OCI-LY7 (cell line): ENCODE measurements at regions not wholly inside any gene's neighbourhood (a gene's known extent, or its start where the extent isn't known, plus 50 kb on each side); places are given as distances from the start of the nearest gene placed in this dataset.

Experiments used
- BruUV-seq: library from RNA; stranded (reverse); fragments of 400-500 nt; replicated peaks from 2 replicates; lab custom pipeline; 2021; lab: Mats Ljungman, UMichigan
- CTCF ChIA-PET: fragments of 300-600 bp; sonication (Branson Sonifier 250); formaldehyde crosslinking; loops from one replicate; lab custom pipeline; 2022; ENCODE audit warnings: antibody characterized with exemption; ENCODE audit not compliant: unreplicated experiment; lab: Charles Lee
- POLR2A ChIA-PET: fragments of 300-600 bp; sonication (Branson Sonifier 250); formaldehyde crosslinking; loops from one replicate; lab custom pipeline; 2022; ENCODE audit warnings: antibody characterized with exemption; lab: Charles Lee
- DNase-seq: peaks from one replicate; pipeline ENCODE4 v3.0.0-alpha.2; 2015; ENCODE audit warnings: low spot score
- H2AFZ ChIP-seq: fragments of 200-600 bp; sonication (generic), shearing (Covaris generic); 2 replicates; pipeline ENCODE4 v1.6.1; 2014; ENCODE audit warnings: mild to moderate bottlenecking, antibody characterized with exemption, low read length, moderate library complexity
- H3K27ac ChIP-seq: fragments of 200-600 bp; sonication (generic); 2 replicates; pipeline ENCODE4 v1.5.1; 2014; ENCODE audit warnings: mixed run types, low read depth, mild to moderate bottlenecking, moderate library complexity, low read length, inconsistent platforms; ENCODE audit not compliant: poor library complexity, severe bottlenecking
- H3K36me3 ChIP-seq: fragments of 200-600 bp; sonication (generic); 2 replicates; pipeline ENCODE4 v1.6.1; 2014; ENCODE audit warnings: mild to moderate bottlenecking, antibody characterized with exemption, low read length, moderate library complexity, mixed read lengths; ENCODE audit not compliant: insufficient read depth
- H3K4me1 ChIP-seq: fragments of 200-600 bp; sonication (generic); 2 replicates; pipeline ENCODE4 v1.5.1; 2014; ENCODE audit warnings: mild to moderate bottlenecking, low read length; ENCODE audit not compliant: insufficient read depth, poor library complexity, severe bottlenecking
- H3K4me2 ChIP-seq: fragments of 200-600 bp; sonication (generic); 2 replicates; pipeline ENCODE4 v1.6.1; 2014; ENCODE audit warnings: mild to moderate bottlenecking, low read length
- H3K4me3 ChIP-seq: fragments of 200-600 bp; sonication (generic); 2 replicates; pipeline ENCODE4 v1.5.1; 2014; ENCODE audit warnings: mild to moderate bottlenecking, low read depth, low read length; ENCODE audit not compliant: poor library complexity, severe bottlenecking
- H3K79me2 ChIP-seq: fragments of 200-600 bp; sonication (generic); 2 replicates; pipeline ENCODE4 v1.6.1; 2016; ENCODE audit warnings: low read depth, mild to moderate bottlenecking, low read length, moderate library complexity, mixed read lengths; ENCODE audit not compliant: insufficient read depth
- H3K9me2 ChIP-seq: fragments of 200-600 bp; sonication (generic); 2 replicates; pipeline ENCODE4 v1.6.1; 2016; ENCODE audit warnings: mild to moderate bottlenecking, low read length, mixed read lengths; ENCODE audit not compliant: insufficient read depth
- H3K9me3 ChIP-seq: fragments of 200-600 bp; sonication (generic); 2 replicates; pipeline ENCODE4 v1.6.1; 2014; ENCODE audit warnings: mild to moderate bottlenecking, mixed run types, low read length, mixed read lengths
- H4K20me1 ChIP-seq: fragments of 200-600 bp; sonication (generic); 2 replicates; pipeline ENCODE4 v1.6.1; 2014; ENCODE audit warnings: mild to moderate bottlenecking, antibody characterized with exemption, low read length, moderate library complexity, mixed read lengths; ENCODE audit not compliant: insufficient read depth
- CTCF ChIP-seq: fragments of 200-600 bp; sonication (generic); conservative IDR thresholded peaks from 2 replicates; pipeline ENCODE4 v1.5.1; 2014; ENCODE audit warnings: mild to moderate bottlenecking, antibody characterized with exemption, low read length, moderate library complexity, mixed read lengths
- EZH2phosphoT487 ChIP-seq: fragments of 200-600 bp; sonication (generic); IDR thresholded peaks from 2 replicates; pipeline ENCODE4 v1.6.1; 2018; ENCODE audit warnings: low read depth, borderline replicate concordance, mild to moderate bottlenecking, mixed run types, antibody characterized with exemption, low read length, moderate library complexity, mixed read lengths
- intact Hi-C: fragments of 100-400 bp; cut with micrococcal nuclease; formaldehyde crosslinking; loops from one replicate; pipeline ENCODE4 v1.10.0; 2022; ENCODE audit not compliant: unreplicated experiment

GRCh38 chr2:220134756-220135534 lies 507.5 kb downstream of the SLC4A3 start:
- CTCF ChIA-PET = no interaction called here
- intact Hi-C loops = no loop called here
- Histone ChIP-seq H3K79me2 (no peaks in the 10 kb centered on the region), H3K9me3 (no peaks in the 10 kb centered on the region), H2AFZ (no peak overlapping the region), H4K20me1 (no peaks in the 10 kb centered on the region), H3K4me3 (no peak overlapping the region), H3K4me1 (no peaks in the 10 kb centered on the region), H3K36me3 (no peaks in the 10 kb centered on the region), H3K4me2 (no peak overlapping the region), H3K27ac (no peak overlapping the region), H3K9me2 (no peaks in the 10 kb centered on the region)
- POLR2A ChIA-PET = no interaction called here
- no peak for TF ChIP-seq CTCF
- TF ChIP-seq EZH2phosphoT487 = no peak
- no TSS peak for BruUV-seq
- no peak for DNase-seq

DNA sequence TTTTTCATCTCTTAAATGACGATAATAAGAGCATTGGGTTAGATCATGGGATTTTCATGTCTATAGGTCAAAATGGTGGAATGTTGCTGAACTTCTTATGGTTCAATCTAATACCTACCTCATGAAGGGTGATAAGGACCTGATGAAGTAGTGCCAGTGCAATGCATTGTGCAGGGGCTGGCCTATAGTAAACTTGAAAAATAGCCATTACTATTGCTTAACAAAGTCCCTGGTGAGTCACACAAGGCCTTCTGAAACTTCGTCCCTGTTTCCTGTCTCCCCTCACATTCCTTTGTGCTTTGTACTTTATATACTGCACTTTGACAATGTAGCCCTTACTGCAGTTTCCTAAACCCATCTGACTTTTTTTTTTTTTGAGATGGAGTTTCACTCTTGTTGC lies 515.9 kb downstream of the SLC4A3 start:
- intact Hi-C loops = no loop called here
- Histone ChIP-seq H3K79me2 (no peaks in the 10 kb centered on the region), H2AFZ (no peak overlapping the region), H3K36me3 (no peaks in the 10 kb centered on the region), H3K9me3 (no peaks in the 10 kb centered on the region), H3K4me3 (no peak overlapping the region), H3K4me2 (no peak overlapping the region), H3K4me1 (no peaks in the 10 kb centered on the region), H3K9me2 (no peaks in the 10 kb centered on the region), H4K20me1 (no peaks in the 10 kb centered on the region), H3K27ac (no peak overlapping the region)
- CTCF ChIA-PET = no interaction called here
- POLR2A ChIA-PET = no interaction called here
- BruUV-seq = no TSS peak
- no peak for DNase-seq
- TF ChIP-seq EZH2phosphoT487 = no peak
- no peak for TF ChIP-seq CTCF

GRCh38 chr2:220144411-220144810 lies 517.0 kb downstream of the SLC4A3 start:
- Histone ChIP-seq H3K4me3 (no peak overlapping the region), H3K79me2 (no peaks in the 10 kb centered on the region), H3K4me1 (no peaks in the 10 kb centered on the region), H3K4me2 (no peak overlapping the region), H3K27ac (no peak overlapping the region), H3K36me3 (no peaks in the 10 kb centered on the region), H3K9me3 (no peaks in the 10 kb centered on the region), H4K20me1 (no peaks in the 10 kb centered on the region), H2AFZ (no peak overlapping the region), H3K9me2 (no peaks in the 10 kb centered on the region)
- POLR2A ChIA-PET = interaction anchor here (0.5 kb wide), 1 partner anchor 310 kb away, joined by 3 read pairs; no protein-coding TSS in a partner anchor
- DNase-seq = no peak
- intact Hi-C loops = no loop called here
- CTCF ChIA-PET = no interaction called here
- TF ChIP-seq EZH2phosphoT487 (no peak), CTCF (no peak)
- BruUV-seq = no TSS peak
